HUES6 (cell line): ENCODE measurements at regions not wholly inside any gene's neighbourhood (a gene's known extent, or its start where the extent isn't known, plus 50 kb on each side); places are given as distances from the start of the nearest gene placed in this dataset.

ENCODE experiments used
- H3K27ac ChIP-seq: 2 replicates; pipeline ENCODE4 v1.7.0; 2013; ENCODE audit warnings: low read depth, mild to moderate bottlenecking, low read length, inconsistent platforms
- H3K27me3 ChIP-seq: 2 replicates; pipeline ENCODE4 v1.6.1; 2013; ENCODE audit warnings: low read length; ENCODE audit not compliant: control insufficient read depth, insufficient read depth
- H3K36me3 ChIP-seq: 2 replicates; pipeline ENCODE4 v1.6.1; 2013; ENCODE audit warnings: low read length; ENCODE audit not compliant: control insufficient read depth, insufficient read depth
- H3K4me1 ChIP-seq: 2 replicates; pipeline ENCODE4 v1.6.1; 2013; ENCODE audit warnings: low read length; ENCODE audit not compliant: control insufficient read depth, insufficient read depth
- H3K4me3 ChIP-seq: 2 replicates; pipeline ENCODE4 v1.5.1; 2013; ENCODE audit warnings: low read depth, low read length
- H3K9ac ChIP-seq: one replicate; pipeline ENCODE4 v1.6.1; 2013; ENCODE audit warnings: mild to moderate bottlenecking, low read length
- H3K9me3 ChIP-seq: 2 replicates; pipeline ENCODE4 v1.6.1; 2013; ENCODE audit warnings: low read depth, low read length; ENCODE audit not compliant: control insufficient read depth, insufficient read depth

DNA sequence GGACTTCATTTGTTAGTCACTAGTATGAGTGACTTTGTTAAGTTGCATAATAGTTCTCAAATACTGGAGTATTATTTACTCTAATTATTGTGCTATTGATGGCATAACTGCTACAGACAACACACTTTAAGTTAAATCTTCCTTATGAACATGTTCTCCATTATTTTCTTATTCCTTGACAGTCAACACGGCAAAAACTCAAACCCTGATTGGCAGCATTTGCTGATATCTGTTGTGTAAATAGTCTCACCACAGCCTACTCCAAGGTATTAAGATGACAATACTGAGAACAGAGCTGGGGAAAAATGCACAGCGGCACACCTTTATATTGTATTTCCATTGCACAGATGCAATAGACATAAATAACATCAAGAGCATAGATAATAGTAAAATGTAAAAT is 568.0 kb upstream of the AADAT start:
- no peaks in the 10 kb centered on the region for H3K36me3 ChIP-seq
- H3K4me3 ChIP-seq: no peak overlapping the region
- no peak overlapping the region for H3K27ac ChIP-seq
- no peaks in the 10 kb centered on the region for H3K9me3 ChIP-seq
- peaks cover 3% of the 10 kb centered on the region; the same call in 1 of the 2 replicates for H3K4me1 ChIP-seq
- H3K27me3 ChIP-seq: no peaks in the 10 kb centered on the region
- no peak overlapping the region for H3K9ac ChIP-seq

DNA sequence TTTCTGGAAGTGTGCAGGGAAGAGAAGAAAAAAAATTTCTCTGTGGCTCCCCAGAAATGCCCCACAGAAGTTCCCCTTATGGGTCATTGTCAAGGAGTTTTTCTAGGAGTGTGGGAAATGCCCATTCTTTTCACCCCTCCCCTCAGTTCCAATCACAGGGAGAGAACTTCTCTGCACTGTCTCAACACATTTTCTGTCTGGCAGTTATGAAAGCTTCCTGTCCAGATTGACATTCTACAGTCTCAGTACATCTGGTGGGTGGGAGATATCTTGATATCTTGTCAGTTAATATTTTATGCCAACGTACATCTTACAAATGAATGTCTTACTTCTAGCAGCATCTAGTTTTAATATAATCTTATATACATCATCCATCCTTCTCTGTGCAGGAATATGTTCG is 566.8 kb upstream of the AADAT start:
- H3K36me3 ChIP-seq: no peaks in the 10 kb centered on the region
- no peak overlapping the region for H3K4me3 ChIP-seq
- no peak overlapping the region for H3K27ac ChIP-seq
- 0 out of 2 replicates have a peak, but pooled peaks cover 3% of the 10 kb centered on the region for H3K4me1 ChIP-seq
- no peaks in the 10 kb centered on the region for H3K27me3 ChIP-seq
- no peak overlapping the region for H3K9ac ChIP-seq
- no peaks in the 10 kb centered on the region for H3K9me3 ChIP-seq

DNA sequence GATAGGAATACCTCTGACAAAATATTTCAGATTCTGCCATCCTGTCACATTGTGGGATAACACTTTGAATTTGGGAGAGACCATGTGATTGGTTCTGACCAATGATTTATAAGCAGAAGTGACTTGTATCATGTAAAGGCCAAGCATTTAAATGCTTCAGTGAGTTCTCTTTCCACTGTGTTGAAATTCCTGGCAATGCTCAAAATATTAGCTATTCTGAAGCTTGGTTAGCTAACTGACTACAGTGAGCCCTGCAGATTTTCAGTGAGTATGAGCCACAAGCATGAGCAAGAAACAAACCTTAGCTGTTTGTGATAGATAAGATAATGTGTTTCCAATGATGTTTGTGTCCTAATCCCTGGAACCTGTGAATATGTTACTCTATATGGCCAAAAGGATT is 562.8 kb upstream of the AADAT start:
- Histone ChIP-seq H3K9ac (no peak overlapping the region), H3K36me3 (no peaks in the 10 kb centered on the region), H3K4me3 (no peak overlapping the region), H3K4me1 (0 out of 2 replicates have a peak, but pooled peaks cover 3% of the 10 kb centered on the region), H3K27ac (no peak overlapping the region), H3K9me3 (peaks cover 4% of the 10 kb centered on the region; the same call in 1 of the 2 replicates), H3K27me3 (no peaks in the 10 kb centered on the region)

DNA sequence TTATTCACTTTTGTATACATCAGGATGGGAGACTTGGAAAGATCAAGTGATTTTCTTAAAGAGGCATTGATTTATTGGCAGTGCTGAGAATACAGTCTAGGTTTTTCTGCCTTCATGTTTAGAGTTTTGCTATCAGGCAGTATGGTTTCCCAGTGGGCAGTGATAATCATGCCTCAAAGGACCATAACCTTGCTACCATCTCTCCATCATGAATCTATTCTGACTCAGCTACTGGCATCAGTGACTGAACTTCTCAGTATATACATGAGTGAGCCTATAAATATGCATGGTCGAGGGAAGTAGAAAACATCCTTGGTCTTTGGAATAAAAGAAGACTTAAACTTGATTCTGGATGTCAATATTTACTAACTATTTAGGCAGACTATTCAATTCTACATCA is 562.0 kb upstream of the AADAT start:
- Histone ChIP-seq H3K27me3 (no peaks in the 10 kb centered on the region), H3K36me3 (no peaks in the 10 kb centered on the region), H3K27ac (no peak overlapping the region), H3K9me3 (peaks cover 4% of the 10 kb centered on the region; the same call in 1 of the 2 replicates), H3K4me1 (0 out of 2 replicates have a peak, but pooled peaks cover 3% of the 10 kb centered on the region), H3K4me3 (no peak overlapping the region), H3K9ac (no peak overlapping the region)

DNA sequence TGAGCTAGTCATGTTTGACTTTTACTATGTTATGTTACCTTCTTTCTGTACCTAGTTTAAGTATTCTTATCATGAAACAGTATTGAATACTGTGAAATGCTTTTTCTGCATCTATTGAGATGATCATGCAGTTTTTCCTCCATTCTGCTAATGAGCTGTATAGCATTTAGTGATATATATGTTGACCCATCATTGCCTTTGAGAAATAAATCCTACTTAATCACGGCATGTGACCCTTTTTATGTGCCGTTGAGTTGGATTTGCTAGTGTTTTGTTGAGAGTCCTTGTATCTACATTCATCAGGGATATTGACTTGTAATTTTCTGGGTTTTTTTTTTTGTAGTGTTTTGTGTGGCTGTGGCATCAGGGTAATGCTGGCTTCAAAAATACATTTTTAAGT is 537.7 kb upstream of the AADAT start:
- Histone ChIP-seq H3K4me3 (no peak overlapping the region), H3K4me1 (no peaks in the 10 kb centered on the region), H3K27me3 (no peaks in the 10 kb centered on the region), H3K27ac (no peak overlapping the region), H3K9ac (no peak overlapping the region), H3K36me3 (no peaks in the 10 kb centered on the region), H3K9me3 (peaks cover 10% of the 10 kb centered on the region)

DNA sequence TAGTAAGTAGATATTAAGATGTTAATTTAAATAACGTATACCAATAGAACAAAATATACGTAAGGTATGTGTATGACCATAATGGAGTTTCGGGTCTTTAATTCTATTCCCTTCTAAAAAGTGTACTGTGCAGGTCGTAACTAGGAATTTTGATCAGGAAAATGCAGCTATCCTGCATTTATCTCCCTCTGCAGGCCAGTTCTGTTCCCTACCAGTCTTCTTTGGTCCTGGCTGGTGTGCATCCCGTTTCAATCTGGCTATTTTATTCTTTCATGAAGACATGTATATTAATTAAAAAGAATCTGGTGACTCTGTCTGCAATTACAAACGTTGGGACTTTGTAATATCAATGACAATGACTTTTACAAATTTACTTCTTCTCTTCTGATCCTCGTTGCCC is 534.1 kb upstream of the AADAT start:
- H3K9me3 ChIP-seq: no peaks in the 10 kb centered on the region
- no peak overlapping the region for H3K4me3 ChIP-seq
- H3K27ac ChIP-seq: no peak overlapping the region
- no peak overlapping the region for H3K9ac ChIP-seq
- no peaks in the 10 kb centered on the region for H3K36me3 ChIP-seq
- H3K4me1 ChIP-seq: no peaks in the 10 kb centered on the region
- H3K27me3 ChIP-seq: no peaks in the 10 kb centered on the region

DNA sequence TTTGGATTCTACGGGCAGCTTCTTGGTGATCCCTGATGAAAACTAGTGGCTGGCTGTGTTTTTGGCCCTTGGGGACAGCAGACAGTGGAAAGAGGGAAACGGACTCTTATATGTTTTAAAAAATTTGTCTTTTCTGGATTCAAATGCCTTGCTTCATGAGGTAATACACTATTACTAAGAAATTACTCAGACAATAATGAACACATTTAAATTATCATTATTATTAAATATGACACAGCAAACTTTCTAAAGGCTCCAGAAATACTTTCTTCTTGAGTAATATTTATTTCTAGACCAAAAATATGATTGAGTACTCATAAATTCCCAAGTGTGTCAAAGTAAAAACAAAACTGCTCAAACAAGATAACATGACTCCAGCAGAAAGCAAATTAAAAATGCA is 520.7 kb upstream of the AADAT start:
- Histone ChIP-seq H3K36me3 (no peaks in the 10 kb centered on the region), H3K4me3 (no peak overlapping the region), H3K9ac (no peak overlapping the region), H3K27me3 (no peaks in the 10 kb centered on the region), H3K27ac (no peak overlapping the region), H3K9me3 (peaks cover 4% of the 10 kb centered on the region; the same call in 1 of the 2 replicates), H3K4me1 (no peaks in the 10 kb centered on the region)

DNA sequence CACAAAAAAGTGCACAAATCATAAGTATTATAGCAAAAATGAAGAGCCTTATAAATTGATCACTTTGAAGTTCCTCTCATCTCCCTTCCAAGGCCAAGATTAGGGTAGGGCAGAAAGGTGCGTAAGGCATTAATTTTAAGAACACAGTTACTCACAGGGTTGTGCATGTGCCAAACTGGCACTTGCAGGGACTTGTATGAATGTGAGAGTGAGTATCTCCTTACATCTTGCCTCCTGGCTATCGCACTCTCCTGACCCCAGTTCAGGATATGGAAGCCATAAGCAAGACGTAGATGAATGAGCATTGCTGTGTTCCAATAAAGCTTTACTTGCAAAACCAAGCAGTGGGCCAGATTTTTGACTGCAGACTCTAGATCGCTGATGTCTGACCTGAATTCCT is 510.1 kb upstream of the AADAT start:
- Histone ChIP-seq H3K9me3 (no peaks in the 10 kb centered on the region), H3K36me3 (no peaks in the 10 kb centered on the region), H3K27ac (no peak overlapping the region), H3K4me1 (no peaks in the 10 kb centered on the region), H3K4me3 (no peak overlapping the region), H3K9ac (no peak overlapping the region), H3K27me3 (no peaks in the 10 kb centered on the region)

DNA sequence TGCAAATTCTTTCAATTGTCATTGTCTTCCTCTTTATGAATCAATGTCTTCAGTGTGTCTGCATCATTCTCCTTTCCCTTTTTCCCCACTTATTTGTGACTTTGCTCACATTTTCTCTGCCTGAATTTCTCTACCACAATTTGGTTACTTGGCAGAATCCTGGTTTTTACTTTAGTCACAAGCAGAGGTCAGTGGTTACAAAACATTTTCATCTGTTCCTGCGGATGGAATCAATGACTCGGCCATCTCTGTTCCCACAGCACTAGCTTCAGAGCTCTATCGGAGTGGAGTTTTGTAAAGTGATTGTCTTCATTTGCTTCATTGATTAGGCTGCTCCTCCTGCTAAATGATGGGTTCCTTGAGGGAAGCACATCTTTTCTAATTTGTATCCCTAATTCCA is 501.3 kb upstream of the AADAT start:
- no peaks in the 10 kb centered on the region for H3K36me3 ChIP-seq
- H3K9ac ChIP-seq: no peak overlapping the region
- no peaks in the 10 kb centered on the region for H3K27me3 ChIP-seq
- no peak overlapping the region for H3K4me3 ChIP-seq
- peaks cover 5% of the 10 kb centered on the region; the same call in 1 of the 2 replicates for H3K4me1 ChIP-seq
- H3K27ac ChIP-seq: no peak overlapping the region
- H3K9me3 ChIP-seq: no peaks in the 10 kb centered on the region

DNA sequence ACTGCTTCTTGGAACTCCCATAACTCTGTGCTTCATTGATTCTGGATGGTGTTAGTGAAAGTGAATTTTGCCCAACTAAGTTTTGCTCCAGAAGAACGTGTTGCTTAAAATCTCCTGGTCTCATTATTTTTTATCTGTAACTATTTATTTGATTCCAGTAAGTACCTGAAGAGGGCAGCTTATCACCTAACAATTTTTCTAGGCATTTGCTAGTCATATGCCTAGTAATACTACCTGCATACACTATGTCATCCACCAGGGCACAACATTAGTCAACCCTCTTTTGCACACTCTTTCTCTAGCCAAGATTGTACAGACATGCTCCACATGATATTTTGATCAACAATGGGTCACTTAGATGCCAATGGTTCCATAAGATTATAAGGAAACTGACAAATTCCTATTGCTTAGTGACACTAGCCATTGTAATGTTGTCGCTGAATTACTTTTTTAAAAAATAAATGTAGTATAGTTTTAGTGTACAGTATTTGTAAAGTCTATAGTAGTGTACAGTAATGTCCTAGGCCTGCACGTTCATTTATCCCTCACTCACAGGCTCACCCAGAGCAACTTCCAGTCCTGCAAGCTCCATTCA is 499.9 kb upstream of the AADAT start:
- no peak overlapping the region for H3K27ac ChIP-seq
- no peak overlapping the region for H3K4me3 ChIP-seq
- H3K4me1 ChIP-seq: peaks cover 5% of the 10 kb centered on the region; the same call in 1 of the 2 replicates
- H3K36me3 ChIP-seq: no peaks in the 10 kb centered on the region
- no peaks in the 10 kb centered on the region for H3K9me3 ChIP-seq
- H3K9ac ChIP-seq: no peak overlapping the region
- no peaks in the 10 kb centered on the region for H3K27me3 ChIP-seq

DNA sequence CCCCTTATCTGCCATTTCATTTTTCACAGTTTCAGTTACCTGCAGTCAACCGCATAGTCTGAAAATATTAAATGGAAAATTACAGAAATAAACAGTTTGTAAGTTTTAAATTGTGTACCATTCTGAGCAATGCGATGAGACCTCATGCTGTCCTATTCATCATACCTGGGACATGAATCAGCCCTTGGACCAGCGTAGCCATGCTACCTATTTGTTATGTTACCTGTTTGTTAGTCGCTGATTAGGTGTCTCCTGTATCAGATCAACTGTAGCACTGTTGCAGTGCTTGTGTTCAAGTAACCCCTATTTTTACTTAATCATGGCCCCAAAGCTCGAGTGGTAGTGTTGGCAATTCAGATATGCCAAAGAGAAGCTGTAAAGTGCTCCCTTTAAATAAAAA is 492.2 kb upstream of the AADAT start:
- Histone ChIP-seq H3K27me3 (no peaks in the 10 kb centered on the region), H3K9ac (no peak overlapping the region), H3K4me1 (peaks cover 8% of the 10 kb centered on the region; the same call in 1 of the 2 replicates), H3K36me3 (no peaks in the 10 kb centered on the region), H3K27ac (no peak overlapping the region), H3K4me3 (no peak overlapping the region), H3K9me3 (no peaks in the 10 kb centered on the region)
